ENCODE measurements at regions not wholly inside any gene's neighbourhood (a gene's known extent, or its start where the extent isn't known, plus 50 kb on each side); places are given as distances from the start of the nearest gene placed in this dataset.
"Not testable (repeated sequence)": the region's sequence is repeated elsewhere in the genome, so short reads cannot be mapped to it uniquely, and the experiment has no call there.

GRCh38 chr19:31838163-31838815 lies 489.1 kb upstream of the TSHZ3 start:
- in situ Hi-C loops (cut with MboI; ENCODE audit: low sequenced_read_pairs) = no loop called here

- in situ Hi-C loops (cut with MboI; ENCODE audit: low sequenced_read_pairs) = no loop called here
Measured at GRCh38 chr19:31840371-31840770, 491.1 kb upstream of the TSHZ3 start.

GRCh38 chr19:31841755-31842154 lies 492.5 kb upstream of the TSHZ3 start:
- in situ Hi-C loops (cut with MboI; ENCODE audit: low sequenced_read_pairs) = no loop called here

GRCh38 chr19:31863122-31863521 lies 482.3 kb upstream of the ZNF507 start:
- in situ Hi-C loops (cut with MboI; ENCODE audit: low sequenced_read_pairs) = no loop called here

GRCh38 chr19:31874313-31874712 lies 471.1 kb upstream of the ZNF507 start:
- in situ Hi-C loops (cut with MboI; ENCODE audit: low sequenced_read_pairs) = no loop called here

- in situ Hi-C loops (cut with MboI; ENCODE audit: low sequenced_read_pairs) = no loop called here
Measured at GRCh38 chr19:31875591-31875990, 469.8 kb upstream of the ZNF507 start.

- in situ Hi-C loops (cut with MboI; ENCODE audit: low sequenced_read_pairs) = no loop called here
Measured at GRCh38 chr19:31880283-31880682, 465.1 kb upstream of the ZNF507 start.

- in situ Hi-C loops (cut with MboI; ENCODE audit: low sequenced_read_pairs) = no loop called here
Measured at GRCh38 chr19:31881988-31882387, 463.4 kb upstream of the ZNF507 start.

- in situ Hi-C loops (cut with MboI; ENCODE audit: low sequenced_read_pairs) = no loop called here
Measured at GRCh38 chr19:31882709-31883108, 462.7 kb upstream of the ZNF507 start.

- in situ Hi-C loops (cut with MboI; ENCODE audit: low sequenced_read_pairs) = no loop called here
Measured at GRCh38 chr19:31883296-31883990, 462.0 kb upstream of the ZNF507 start.

GRCh38 chr19:31885280-31885853 lies 460.0 kb upstream of the ZNF507 start:
- in situ Hi-C loops (cut with MboI; ENCODE audit: low sequenced_read_pairs) = no loop called here

- in situ Hi-C loops (cut with MboI; ENCODE audit: low sequenced_read_pairs) = no loop called here
Measured at GRCh38 chr19:31890230-31890629, 455.2 kb upstream of the ZNF507 start.

GRCh38 chr19:31892060-31892459 lies 453.4 kb upstream of the ZNF507 start:
- in situ Hi-C loops (cut with MboI; ENCODE audit: low sequenced_read_pairs) = no loop called here

GRCh38 chr19:31893491-31893890 lies 451.9 kb upstream of the ZNF507 start:
- in situ Hi-C loops (cut with MboI; ENCODE audit: low sequenced_read_pairs) = not testable (repeated sequence)

GRCh38 chr19:31894451-31894850 lies 451.0 kb upstream of the ZNF507 start:
- in situ Hi-C loops (cut with MboI; ENCODE audit: low sequenced_read_pairs) = no loop called here

- in situ Hi-C loops (cut with MboI; ENCODE audit: low sequenced_read_pairs) = no loop called here
Measured at GRCh38 chr19:31897292-31897691, 448.1 kb upstream of the ZNF507 start.

- in situ Hi-C loops (cut with MboI; ENCODE audit: low sequenced_read_pairs) = no loop called here
Measured at GRCh38 chr19:31900991-31901390, 444.4 kb upstream of the ZNF507 start.

GRCh38 chr19:31902821-31903220 lies 442.6 kb upstream of the ZNF507 start:
- in situ Hi-C loops (cut with MboI; ENCODE audit: low sequenced_read_pairs) = no loop called here

GRCh38 chr19:31903979-31904378 lies 441.4 kb upstream of the ZNF507 start:
- in situ Hi-C loops (cut with MboI; ENCODE audit: low sequenced_read_pairs) = no loop called here

GRCh38 chr19:31906111-31906871 lies 439.1 kb upstream of the ZNF507 start:
- in situ Hi-C loops (cut with MboI; ENCODE audit: low sequenced_read_pairs) = no loop called here

GRCh38 chr19:31907661-31908060 lies 437.7 kb upstream of the ZNF507 start:
- in situ Hi-C loops (cut with MboI; ENCODE audit: low sequenced_read_pairs) = no loop called here

- in situ Hi-C loops (cut with MboI; ENCODE audit: low sequenced_read_pairs) = no loop called here
Measured at GRCh38 chr19:31908080-31908479, 437.3 kb upstream of the ZNF507 start.
